Lower lobe of right lung (tissue), 2 donors: ENCODE measurements at regions not wholly inside any gene's neighbourhood (a gene's known extent, or its start where the extent isn't known, plus 50 kb on each side); places are given as distances from the start of the nearest gene placed in this dataset.

Source experiments
- ATAC-seq, 2 donors: fragments of 200-7000 bp; cut with Tn5 transposase; one replicate each; pipeline ENCODE4 v1.9.1; 2020 to 2022; ENCODE audit warnings: mild to moderate bottlenecking in 2 of 2, moderate library complexity in 2 of 2
- DNase-seq: peaks from one replicate; pipeline ENCODE4 v3.0.0-alpha.2; 2020
- H3K27ac ChIP-seq: fragments of 200-600 bp; one replicate; pipeline ENCODE4 v1.8.0; 2022
- H3K27me3 ChIP-seq: fragments of 200-600 bp; one replicate; pipeline ENCODE4 v1.8.0; 2022; ENCODE audit warnings: low read depth
- H3K36me3 ChIP-seq: fragments of 200-600 bp; one replicate; pipeline ENCODE4 v1.8.0; 2022; ENCODE audit warnings: mild to moderate bottlenecking
- H3K4me1 ChIP-seq: fragments of 200-600 bp; one replicate; pipeline ENCODE4 v1.8.0; 2022
- H3K4me3 ChIP-seq: fragments of 200-600 bp; one replicate; pipeline ENCODE4 v1.8.0; 2022; ENCODE audit warnings: mild to moderate bottlenecking
- H3K9me3 ChIP-seq: fragments of 200-600 bp; one replicate; pipeline ENCODE4 v1.8.0; 2022
- intact Hi-C: fragments of 100-400 bp; cut with DNase I; formaldehyde crosslinking; loops from one replicate; pipeline ENCODE4 v1.11.0; 2022
- TF ChIP-seq, protein P1 (sequence below): fragments of 200-600 bp; IDR thresholded peaks from one replicate; pipeline ENCODE4 v1.8.0; 2022; ENCODE audit warnings: antibody characterized with exemption, mild to moderate bottlenecking
- donor health status: DM: no; HTN: yes; CAD: no; lungs with severe emphysema.

- Histone ChIP-seq H3K36me3 (no peaks in the 10 kb centered on the region), H3K9me3 (no peaks in the 10 kb centered on the region), H3K4me3 (no peak overlapping the region), H3K4me1 (no peaks in the 10 kb centered on the region), H3K27ac (no peak overlapping the region), H3K27me3 (no peaks in the 10 kb centered on the region)
- intact Hi-C loops = no loop called here
- ATAC-seq (no peak), DNase-seq (no peak)
- TF ChIP-seq, protein P1, sequence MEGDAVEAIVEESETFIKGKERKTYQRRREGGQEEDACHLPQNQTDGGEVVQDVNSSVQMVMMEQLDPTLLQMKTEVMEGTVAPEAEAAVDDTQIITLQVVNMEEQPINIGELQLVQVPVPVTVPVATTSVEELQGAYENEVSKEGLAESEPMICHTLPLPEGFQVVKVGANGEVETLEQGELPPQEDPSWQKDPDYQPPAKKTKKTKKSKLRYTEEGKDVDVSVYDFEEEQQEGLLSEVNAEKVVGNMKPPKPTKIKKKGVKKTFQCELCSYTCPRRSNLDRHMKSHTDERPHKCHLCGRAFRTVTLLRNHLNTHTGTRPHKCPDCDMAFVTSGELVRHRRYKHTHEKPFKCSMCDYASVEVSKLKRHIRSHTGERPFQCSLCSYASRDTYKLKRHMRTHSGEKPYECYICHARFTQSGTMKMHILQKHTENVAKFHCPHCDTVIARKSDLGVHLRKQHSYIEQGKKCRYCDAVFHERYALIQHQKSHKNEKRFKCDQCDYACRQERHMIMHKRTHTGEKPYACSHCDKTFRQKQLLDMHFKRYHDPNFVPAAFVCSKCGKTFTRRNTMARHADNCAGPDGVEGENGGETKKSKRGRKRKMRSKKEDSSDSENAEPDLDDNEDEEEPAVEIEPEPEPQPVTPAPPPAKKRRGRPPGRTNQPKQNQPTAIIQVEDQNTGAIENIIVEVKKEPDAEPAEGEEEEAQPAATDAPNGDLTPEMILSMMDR = no peak
These were observed 101.7 kb upstream of the KIT start for GRCh38 chr4:54556051-54556450.

DNA sequence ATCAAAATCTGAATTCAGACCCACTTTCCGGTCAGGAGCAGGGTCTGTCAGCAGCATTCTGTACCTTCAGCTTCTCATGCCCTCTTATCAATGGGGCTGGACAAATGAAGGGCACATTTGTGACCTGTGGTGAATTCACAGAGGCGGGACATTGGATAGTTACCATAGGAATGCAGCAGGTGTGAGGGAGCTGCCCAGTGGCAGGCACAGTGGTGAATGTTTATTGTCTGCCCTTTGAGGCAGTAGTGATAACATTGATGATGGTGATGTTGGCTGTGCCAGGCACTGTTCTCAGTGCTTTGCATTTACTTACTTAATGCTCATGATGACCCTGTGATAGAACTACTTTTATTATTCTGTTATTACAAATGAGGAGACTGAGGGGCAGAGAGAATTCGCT, 101.2 kb upstream of the KIT start:
- no peak overlapping the region for H3K27ac ChIP-seq
- H3K27me3 ChIP-seq = no peaks in the 10 kb centered on the region
- H3K4me1 ChIP-seq = no peaks in the 10 kb centered on the region
- DNase-seq (no peak), ATAC-seq (no peak)
- no peaks in the 10 kb centered on the region for H3K36me3 ChIP-seq
- H3K4me3 ChIP-seq = no peak overlapping the region
- TF ChIP-seq, protein P1 = no peak
- intact Hi-C loops = no loop called here
- H3K9me3 ChIP-seq = no peaks in the 10 kb centered on the region

DNA sequence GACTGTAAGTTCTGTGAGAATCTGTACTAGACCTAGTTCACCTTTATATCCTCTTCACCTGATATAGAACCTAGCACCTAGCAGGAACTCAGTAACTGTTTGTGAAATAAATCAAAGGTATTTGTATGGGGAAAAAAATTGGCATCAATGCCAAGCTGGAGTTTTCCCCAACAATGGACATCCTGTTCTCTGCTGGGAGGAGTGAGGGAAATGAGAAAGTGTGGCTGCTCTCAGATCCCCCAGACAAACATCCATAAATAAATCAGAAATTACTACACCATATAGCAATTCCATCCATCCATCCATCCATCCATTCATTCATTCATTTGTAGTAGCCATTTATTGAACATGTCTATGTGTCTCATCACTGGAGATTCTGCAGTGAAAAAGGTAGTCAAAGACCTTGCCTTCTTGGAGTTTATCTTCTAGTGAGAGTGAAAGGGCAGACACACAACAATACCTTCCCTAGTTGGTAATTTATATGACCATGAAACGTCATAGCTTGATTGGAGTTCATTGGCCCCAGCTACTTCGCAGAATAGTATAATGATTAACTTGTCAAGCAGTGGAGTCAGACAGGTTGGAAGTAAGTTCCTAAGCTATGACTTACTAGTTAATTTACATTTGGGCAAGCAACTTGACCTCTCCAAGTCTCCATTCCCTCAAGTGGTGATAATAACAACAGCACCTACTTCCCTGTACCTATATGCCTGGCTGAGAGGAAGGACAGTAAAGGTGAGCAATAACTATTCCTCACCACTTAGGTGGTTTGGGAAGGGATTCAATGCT, 98.7 kb upstream of the KIT start:
- DNase-seq (no peak), ATAC-seq (peak; percentile 37 to 58)
- no peaks in the 10 kb centered on the region for H3K4me1 ChIP-seq
- no peaks in the 10 kb centered on the region for H3K27me3 ChIP-seq
- no peak overlapping the region for H3K4me3 ChIP-seq
- no peaks in the 10 kb centered on the region for H3K9me3 ChIP-seq
- TF ChIP-seq, protein P1 = no peak
- H3K27ac ChIP-seq = no peak overlapping the region
- intact Hi-C loops = no loop called here
- H3K36me3 ChIP-seq = no peaks in the 10 kb centered on the region

DNA sequence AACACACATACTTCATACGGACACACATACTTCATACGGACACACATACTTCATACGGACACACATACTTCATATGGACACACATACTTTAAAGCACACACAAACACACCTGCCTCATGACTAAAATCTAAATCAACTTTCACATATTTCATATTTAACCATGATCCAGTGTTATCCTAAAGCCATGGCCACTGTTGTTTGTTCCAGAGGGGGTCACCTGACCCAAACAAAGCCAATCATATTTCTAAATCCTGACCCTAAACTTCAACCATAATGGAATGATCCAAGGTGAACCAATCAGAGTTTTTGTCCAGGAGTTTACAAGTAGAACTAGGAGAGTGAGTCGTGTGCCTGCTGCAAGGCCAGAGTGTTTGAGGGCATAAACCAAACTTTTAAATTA, 97.2 kb upstream of the KIT start:
- TF ChIP-seq, protein P1 = no peak
- H3K4me1 ChIP-seq = no peaks in the 10 kb centered on the region
- intact Hi-C loops = no loop called here
- no peak overlapping the region for H3K4me3 ChIP-seq
- no peaks in the 10 kb centered on the region for H3K27me3 ChIP-seq
- no peaks in the 10 kb centered on the region for H3K9me3 ChIP-seq
- H3K36me3 ChIP-seq = no peaks in the 10 kb centered on the region
- ATAC-seq (no peak), DNase-seq (no peak)
- H3K27ac ChIP-seq = no peak overlapping the region

GRCh38 chr4:54561940-54562339, 95.8 kb upstream of the KIT start:
- intact Hi-C loops = no loop called here
- no peaks in the 10 kb centered on the region for H3K9me3 ChIP-seq

More at GRCh38 chr4:54561940-54562339, 95.8 kb upstream of the KIT start:
- Histone ChIP-seq H3K36me3 (no peaks in the 10 kb centered on the region), H3K27me3 (no peaks in the 10 kb centered on the region), H3K4me3 (no peak overlapping the region), H3K4me1 (no peaks in the 10 kb centered on the region), H3K27ac (no peak overlapping the region)
- DNase-seq (no peak), ATAC-seq (no peak)
- TF ChIP-seq, protein P1 = no peak
